Ammon's horn (tissue), 1 donor: ENCODE measurements at regions not wholly inside any gene's neighbourhood (a gene's known extent, or its start where the extent isn't known, plus 50 kb on each side); places are given as distances from the start of the nearest gene placed in this dataset.
"Not testable (repeated sequence)": the region's sequence is repeated elsewhere in the genome, so short reads cannot be mapped to it uniquely, and the experiment has no call there.

Experiments
- DNase-seq: peaks from one replicate; pipeline ENCODE4 v3.0.0-alpha.2; 2016; ENCODE audit warnings: low spot score

DNA sequence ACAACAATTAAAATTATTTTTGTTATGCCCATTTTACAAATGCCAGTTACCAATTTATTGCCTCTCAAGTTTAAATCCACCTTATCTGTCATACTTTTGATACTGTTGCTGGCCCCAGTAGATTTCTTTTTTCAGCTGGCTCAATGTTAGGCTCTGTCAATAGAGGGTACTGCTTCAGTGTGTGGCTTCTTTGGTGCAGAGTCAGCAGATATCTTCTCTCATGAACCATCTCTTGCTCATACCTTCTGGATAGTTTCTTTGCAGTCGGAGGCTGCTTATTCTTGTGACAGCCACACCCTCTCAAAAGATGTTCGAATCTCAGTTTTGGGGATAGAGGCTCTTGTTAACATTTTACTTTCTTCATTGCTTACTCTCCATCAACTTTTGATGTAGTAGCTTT, 849.9 kb upstream of the SEMA6A start:
- DNase-seq: no peak

DNA sequence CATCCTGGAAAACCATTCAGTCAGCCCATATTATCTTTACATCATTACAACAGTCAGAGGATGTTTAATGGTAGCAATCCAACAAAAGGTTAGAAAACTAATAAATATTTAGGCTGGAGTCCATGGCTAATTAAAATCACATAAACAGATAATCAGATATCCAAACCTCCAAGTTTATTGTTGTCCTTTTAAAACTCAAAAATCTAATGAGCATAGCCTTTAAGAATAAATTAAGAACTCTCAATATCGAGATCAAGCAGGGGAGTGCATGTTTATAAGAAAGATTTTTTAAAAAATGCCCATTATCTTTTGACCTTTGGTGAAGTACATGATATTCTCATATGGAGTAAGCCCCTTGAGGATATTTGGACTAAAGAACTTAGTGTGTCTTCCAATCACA, 842.9 kb upstream of the SEMA6A start:
- no peak for DNase-seq

DNA sequence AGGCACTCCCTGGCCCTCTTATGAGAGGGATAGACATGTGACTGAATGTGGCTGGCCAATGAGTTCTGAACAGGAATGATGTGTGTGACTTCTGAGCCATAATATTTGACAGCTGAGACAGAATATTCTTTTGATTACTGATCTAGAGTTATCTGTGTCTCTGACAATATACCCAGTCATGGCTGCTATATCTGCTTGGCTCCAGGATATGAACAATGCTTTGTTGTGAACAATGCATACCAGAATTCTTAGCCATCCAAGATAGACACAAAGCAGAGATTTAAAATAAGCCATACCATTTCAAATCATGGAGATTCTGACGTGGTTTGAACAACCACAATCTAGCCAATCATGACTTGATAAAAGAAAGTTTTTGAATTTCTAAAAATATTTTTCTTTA, 840.3 kb upstream of the SEMA6A start:
- no peak for DNase-seq

DNA sequence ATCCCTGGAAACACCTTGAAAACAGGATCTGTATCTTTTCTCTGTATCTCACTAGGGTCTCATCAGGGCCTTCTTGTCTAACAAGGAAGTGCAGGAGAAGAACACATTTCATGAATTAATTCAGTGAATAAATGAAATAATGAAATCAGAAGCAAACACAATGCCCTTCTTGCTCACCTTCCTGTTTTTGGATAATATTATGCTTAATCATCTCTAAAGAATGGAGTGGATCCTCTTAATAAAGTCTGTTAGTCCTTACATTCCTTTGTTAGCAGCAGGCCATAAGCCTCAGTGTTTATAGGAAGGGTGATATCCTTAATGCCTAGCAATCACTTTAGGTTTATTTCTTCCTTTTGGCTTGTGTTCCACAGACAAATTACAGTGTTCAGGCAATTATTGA, 837.1 kb upstream of the SEMA6A start:
- DNase-seq: no peak

DNA sequence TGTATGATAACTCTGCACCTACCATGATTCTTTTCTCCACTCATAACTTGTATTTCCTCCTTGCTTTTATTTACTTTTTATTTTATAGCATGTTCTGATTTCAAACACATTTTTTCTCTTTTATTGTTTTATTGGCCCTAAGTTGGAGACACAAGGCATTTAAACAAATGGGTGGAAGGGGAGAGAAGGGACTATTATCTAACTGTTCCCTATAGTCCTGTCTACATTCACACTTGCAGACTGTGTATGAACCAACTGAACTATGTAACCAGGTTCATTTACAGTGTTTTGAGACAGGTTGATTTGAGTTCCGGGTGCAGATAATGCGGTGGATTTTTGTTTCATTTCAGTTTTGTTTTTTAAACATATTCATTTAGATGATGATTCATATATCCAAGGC, 830.6 kb upstream of the SEMA6A start:
- no peak for DNase-seq

DNA sequence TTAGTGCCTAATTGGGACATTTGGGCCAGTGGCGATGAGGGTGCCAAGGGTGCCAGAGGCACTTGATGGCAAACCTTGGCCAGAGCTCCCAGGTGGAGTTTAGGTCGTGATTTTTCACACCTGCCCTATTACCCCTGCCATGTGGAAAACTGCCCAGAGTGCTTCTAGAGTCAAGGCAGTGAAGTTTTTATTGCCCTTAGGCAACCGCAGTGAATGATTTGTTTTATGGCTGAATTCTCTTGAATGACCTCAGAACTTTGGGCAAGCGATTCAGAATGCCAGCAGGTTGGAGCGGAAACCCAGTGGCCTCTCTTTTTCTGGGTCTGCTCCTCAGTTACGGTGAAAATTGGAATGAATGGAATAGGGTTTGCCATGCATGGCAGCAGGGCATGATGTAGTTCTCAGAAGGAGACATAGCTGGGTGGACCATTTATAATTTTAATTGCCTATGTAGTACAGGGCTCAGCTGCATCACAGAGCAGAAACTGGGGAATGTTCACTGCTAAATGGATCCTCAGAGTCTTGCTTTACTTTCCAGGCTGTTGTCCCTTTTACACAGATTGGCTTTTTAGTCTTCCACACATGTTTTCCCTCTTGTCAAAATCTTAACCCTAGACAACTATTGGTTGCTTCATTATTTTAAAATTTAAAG, 820.0 kb upstream of the SEMA6A start:
- no peak for DNase-seq

DNA sequence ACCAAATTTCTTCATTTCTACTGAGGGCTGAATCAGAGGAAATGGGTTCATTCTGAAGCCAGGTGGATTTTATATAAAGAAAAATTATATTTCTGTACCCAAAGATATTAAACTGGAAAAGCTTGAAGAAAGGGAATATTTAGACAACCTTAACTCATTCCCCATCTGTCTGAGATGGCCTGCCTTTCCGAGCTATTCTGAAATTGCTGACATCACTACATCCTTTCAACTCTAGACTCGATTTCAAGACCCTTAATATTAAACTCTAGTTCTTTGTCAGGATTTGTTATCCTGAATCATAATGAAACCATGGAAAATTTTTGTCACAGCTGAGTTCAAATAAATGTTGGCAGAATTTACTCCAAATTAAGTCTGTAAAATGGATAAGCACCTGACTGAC, 818.5 kb upstream of the SEMA6A start:
- DNase-seq: no peak

DNA sequence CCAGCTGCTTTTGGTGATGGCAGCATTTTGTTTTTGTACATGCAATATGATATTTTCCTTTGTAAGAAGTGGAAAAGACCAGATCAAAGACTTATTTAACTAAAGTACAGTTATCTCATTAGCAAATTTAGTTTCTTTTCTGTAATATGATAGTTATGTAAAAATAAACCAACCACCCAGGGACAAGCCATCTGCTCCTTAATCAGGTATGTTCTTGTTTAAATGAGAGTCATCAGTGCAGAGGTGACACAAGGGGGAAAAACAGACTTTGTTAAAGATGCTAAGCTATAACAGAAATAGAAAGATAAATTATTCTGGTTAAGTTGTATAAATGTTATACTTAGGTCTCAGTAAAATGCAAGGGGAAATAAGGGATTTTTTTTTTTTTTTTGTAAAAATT, 805.7 kb upstream of the SEMA6A start:
- DNase-seq: no peak

DNA sequence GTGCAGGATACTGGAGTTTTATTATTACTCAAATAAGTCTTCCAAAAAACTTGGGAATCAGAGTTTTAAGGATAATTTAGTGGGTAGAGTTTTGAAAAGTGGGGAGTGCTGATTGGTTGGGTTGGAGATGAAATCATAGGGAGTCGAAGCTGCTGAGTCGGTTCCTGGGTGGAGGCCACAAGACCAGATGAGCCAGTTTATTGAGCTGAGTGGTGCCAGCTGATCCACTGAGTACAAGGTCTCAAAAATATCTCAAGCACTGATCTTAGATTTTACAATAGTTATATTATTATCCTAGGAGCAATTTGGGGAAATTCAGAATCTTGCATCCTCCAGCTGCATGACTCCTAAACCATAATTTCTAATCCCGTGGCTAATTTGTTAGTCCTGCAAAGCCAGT, 804.9 kb upstream of the SEMA6A start:
- no peak for DNase-seq

DNA sequence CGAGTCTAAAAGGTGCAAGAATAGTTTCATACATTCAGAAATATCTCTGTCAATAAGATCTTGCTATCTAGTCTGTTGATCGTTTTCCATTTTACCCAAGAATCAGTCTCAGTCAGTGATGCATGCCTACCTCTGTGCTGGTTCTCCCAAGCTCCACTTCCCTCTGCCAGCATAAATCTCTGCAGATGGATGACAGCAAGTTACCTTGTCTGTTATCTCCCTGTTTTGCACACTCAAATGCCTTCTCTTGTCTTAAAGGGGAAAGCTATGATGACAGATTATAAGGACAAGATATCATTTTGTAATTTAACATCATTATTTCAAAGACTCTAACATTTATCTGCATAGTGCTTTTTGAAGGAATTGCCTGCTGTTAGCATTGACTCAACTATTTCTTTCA, 802.1 kb upstream of the SEMA6A start:
- DNase-seq: no peak

DNA sequence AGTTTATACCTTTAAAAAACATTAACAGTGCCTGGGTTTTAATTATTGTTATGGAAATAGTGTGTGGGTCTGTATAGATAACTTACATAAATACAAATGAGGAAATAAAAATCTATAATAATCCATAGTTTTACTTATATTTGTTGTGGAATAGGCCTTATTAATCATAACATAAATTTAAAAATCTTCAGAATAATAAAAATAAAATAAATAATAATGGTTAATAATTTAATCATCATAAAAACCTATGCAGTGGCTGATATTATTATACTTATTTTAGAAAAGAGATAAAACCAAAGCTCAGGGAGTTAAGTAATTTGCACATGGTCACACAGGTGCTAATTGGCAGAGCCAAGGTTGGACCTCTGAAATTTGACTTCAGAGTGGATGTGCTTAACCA, 785.3 kb upstream of the SEMA6A start:
- DNase-seq: no peak

DNA sequence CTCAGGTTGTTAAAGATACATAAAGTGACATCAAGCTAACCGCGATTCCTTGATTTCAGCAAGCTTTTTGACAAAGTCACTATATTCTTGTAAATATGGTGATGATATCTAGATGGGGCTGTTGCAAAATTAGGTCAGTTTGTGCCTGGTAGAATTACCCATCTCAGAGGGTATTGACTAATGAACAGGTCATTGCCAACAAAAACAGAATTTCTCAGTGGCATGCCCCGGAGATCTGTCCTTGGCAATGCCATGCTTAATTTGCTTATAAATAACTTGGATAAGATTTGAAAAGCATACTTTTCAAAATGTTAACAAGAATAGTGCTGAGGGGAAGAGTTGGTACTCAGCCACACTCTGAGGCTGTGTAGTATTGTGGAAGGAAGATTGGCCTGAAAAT, 783.3 kb upstream of the SEMA6A start:
- peak; percentile 8 for DNase-seq

DNA sequence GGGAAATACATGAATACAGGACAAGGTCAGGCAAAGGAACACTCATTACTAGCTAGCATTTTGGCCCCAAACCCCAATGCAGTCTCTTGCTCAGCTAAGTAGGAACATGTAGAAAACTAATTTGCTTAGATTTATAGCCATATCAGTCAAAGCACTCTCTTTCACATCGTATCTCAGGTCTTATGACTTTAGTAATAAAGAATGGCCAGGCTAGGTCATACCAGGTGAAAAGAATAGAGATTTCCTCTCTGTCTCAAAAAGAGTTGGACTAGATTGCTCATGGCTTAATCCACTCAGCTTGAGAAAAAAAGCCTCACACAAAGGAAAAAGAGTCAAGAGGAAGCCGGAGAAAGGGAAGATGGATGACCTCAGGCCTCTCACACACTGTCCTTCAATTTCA, 772.7 kb upstream of the SEMA6A start:
- DNase-seq: no peak

DNA sequence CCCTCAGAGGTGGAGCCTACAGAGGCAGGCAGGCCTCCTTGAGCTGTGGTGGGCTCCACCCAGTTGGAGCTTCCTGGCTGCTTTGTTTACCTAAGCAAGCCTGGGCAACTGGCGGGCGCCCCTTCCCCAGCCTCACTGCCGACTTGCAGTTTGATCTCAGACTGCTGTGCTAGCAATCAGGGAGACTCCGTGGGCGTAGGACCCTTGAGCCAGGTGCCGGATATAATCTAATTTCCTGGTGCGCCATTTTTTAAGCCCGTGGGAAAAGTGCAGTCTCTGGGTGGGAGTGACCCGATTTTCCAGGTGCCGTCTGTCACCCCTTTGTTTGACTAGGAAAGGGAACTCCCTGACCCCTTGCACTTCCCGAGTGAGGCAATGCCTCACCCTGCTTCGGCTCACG, 769.1 kb upstream of the SEMA6A start:
- not testable (repeated sequence) for DNase-seq

DNA sequence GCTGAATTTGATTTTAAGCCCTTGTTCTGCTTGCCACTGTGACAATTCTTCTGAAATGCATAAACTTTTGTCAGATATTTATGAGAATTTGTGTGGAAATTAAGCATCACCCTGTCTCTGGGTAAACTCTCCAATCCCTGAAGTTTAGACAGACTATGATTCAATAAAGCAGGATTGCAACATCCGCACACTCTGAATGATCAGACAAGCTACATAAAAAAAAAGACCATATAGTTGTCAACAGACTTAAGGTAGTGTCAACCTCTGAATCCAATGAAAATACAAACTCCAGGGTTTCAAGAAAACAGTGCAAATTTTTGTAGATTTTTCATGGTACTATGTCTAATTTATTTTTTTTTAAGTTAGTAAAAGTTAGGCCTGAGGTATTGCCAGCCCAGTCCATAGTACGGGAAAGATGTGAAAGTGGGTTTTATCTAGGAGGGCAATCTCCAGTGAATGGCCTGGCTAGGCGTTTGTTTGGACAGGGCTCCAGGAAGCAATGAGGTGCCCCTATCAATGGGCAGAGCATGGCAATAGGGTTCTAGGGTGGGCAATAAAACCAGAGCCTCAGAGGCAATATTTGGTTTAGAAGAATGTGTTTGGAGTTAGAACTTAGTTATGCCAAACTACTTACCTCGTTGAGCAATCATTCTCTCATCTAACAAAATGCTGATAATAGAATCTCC, 762.6 kb upstream of the SEMA6A start:
- DNase-seq: no peak

DNA sequence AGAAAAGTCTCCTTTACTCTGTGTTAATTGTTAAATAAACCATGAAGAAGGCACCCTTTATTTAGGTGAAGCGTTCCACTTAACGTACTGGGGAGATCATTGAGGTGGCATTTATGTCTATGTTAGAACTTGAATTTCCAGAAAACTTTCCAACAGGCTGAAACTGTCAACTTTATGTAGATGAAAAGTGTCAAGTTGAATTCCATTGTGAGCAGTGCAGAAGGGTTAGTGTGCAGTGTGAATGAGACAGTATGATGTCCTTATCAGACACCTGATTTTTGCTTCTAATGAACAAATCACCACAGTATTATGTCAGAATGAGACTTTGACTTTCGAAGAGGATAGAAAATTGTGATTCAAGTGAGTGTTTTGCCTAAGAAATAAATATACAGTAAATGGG, 761.6 kb upstream of the SEMA6A start:
- DNase-seq: no peak

DNA sequence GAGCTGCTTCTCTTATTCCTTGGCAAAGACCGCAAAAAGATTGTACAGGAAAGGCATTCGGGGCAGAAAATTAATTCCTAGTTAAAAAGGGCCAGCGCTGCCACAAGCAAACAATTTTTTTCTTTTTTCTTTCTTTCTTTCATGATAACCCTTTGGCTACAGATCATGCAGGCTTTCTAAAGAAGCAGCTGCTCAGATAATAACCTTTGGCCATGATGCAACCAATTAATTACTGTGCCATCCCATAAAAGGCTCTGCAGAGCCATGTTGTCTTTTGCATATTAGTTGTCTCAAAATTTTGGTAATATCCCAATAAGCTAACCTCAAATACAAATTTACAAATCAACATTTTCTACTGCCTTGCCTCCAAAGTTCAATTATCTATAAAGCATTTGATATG, 758.4 kb upstream of the SEMA6A start:
- DNase-seq: no peak

DNA sequence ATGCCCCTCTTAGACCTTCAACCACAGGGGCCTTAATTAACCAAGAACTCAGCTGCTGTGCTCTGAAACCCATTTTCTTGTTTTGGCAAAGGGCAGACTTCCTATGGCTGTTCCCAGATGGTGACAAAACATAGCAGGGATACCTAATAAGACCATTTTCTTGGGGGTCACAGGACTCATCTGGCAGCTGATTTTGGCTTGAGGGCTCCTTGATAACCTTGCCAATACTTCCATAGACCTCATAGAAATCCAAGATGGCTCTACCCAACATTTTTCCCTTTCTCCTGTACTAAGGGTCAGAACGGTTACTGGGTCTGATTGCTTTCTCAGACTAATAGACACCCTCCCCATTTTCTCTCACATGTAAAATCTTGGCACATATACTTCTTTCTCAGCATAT, 757.7 kb upstream of the SEMA6A start:
- DNase-seq: no peak

DNA sequence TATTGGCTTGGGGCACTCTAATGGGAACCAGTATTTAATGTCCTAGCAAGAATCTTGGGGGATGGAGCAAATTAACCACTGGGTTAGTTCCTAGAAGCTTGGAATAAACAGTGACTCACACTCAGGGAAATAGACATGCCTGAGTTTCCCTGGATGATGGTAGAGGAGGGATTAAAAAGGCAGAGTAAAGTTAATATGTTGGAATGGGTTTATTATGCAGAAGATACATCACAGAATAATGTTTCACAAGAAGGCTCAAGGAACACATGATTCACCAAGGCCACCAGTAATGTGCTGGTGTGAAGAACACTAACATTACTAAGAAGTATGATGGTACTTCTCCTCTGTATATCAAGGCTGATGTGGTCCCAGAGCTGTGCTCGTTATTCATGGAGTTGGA, 752.9 kb upstream of the SEMA6A start:
- DNase-seq: no peak

DNA sequence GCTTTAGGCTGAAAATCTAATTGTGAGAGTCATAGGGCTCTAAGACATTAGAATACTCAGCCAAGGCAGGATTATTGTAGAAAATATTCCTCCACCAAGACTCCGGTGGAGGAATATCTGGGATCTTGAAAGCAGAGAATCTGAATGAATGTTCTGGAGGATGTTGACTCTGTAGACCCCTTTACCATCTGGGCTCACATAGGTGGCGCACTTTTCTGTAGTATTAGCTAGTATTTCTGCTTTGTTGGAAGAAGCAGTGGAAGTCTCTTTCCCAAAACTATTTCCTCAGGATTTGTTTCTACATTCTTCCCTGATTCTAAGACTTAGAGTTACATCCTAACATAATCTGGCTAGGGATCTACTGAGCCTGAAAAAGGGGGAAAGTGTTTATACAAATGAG, 752.4 kb upstream of the SEMA6A start:
- DNase-seq: no peak

DNA sequence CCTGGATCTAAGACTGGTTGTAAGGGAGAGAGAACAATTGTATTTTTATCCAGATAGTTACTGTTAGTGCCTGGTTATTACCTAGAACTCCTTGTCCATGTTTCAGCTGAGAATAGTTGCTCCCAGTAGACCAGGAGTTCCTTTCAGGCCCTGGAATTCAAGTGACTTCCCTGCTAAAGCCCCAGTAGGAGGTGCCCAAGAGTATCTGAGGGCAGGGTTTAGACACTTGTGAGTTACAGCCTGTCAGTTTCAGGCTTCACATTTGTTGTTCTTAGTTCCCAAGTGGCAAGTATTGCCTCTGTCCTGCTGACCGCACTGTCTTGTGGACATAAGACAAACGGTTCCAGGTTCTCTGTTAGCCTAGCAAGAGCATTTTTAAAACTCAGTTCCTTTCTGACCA, 743.9 kb upstream of the SEMA6A start:
- no peak for DNase-seq

DNA sequence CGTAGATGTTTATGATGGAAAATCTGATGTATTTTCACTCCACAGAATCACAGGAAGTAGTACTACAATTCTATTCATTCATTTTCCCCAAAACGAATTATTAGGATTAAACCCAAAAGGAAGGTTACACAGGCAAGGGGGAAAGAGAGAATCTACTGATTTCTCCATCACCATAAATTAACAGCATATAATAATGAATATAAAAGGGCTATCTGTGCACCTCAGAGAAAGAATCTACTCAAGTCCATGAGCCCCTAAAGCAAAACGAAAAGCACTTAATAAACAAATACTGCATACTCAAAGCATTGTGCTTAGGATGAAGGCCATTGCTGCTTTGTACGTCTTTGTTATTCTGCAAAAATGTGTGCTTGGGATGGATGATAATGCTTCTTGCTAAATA, 740.5 kb upstream of the SEMA6A start:
- DNase-seq: no peak

DNA sequence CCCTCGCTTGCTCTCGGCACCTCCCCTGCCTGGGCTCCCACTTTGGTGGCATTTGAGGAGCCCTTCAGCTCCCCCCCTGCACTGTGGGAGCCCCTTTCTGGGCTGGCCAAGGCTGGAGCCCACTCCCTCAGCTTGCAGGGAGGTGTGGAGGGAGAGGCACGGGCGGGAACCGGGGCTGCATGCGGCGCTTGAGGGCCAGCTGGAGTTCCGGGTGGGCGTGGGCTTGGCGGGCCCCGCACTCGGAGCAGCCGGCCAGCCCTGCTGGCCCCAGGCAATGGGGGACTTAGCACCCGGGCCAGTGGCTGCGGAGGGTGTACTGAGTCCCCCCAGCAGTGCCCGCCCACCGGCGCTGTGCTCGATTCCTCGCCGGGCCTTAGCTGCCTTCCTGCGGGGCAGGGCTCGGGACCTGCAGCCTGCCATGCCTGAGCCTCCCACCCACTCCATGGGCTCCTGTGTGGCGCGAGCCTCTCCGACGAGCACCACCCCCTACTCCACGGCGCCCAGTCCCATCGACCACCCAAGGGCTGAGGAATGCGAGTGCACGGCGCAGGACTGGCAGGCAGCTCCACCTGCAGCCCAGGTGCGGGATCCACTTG, 730.0 kb upstream of the SEMA6A start:
- DNase-seq: not testable (repeated sequence)

DNA sequence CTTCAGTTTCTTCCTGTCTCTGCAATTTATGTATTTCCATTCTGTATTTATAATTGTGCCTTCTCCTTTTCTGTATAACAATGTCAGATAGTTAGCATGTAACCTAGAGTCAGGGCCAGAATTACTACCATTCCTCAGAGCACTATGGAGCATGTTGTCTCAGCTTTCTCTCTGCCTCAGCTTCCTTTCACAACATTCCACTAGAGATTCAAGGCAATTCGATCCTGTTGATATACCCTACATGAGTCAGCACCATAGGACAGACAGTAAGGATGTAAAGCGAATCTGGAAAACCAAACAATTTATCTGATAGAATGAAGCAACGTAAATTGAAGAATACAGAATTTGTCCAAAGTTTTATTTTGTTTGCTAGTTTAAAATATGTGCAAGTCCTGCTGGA, 728.3 kb upstream of the SEMA6A start:
- no peak for DNase-seq
